ENCODE measurements at regions not wholly inside any gene's neighbourhood (a gene's known extent, or its start where the extent isn't known, plus 50 kb on each side); places are given as distances from the start of the nearest gene placed in this dataset.
"Not testable (repeated sequence)": the region's sequence is repeated elsewhere in the genome, so short reads cannot be mapped to it uniquely, and the experiment has no call there.

- TF ChIP-seq CTCF (IDR thresholded peaks at IDR 0.05; ENCODE audit: extremely low read depth in 1 of 2, insufficient read depth in 1 of 2, low read depth in 1 of 2, low read length in 2 of 2); POLR2A (IDR thresholded peaks at IDR 0.05; ENCODE audit: low read depth, low read length): not testable (repeated sequence)
These were observed 295.2 kb downstream of the OSTF1 start for GRCh38 chr9:75383420-75384034.
